ENCODE measurements at regions not wholly inside any gene's neighbourhood (a gene's known extent, or its start where the extent isn't known, plus 50 kb on each side); places are given as distances from the start of the nearest gene placed in this dataset.

DNA sequence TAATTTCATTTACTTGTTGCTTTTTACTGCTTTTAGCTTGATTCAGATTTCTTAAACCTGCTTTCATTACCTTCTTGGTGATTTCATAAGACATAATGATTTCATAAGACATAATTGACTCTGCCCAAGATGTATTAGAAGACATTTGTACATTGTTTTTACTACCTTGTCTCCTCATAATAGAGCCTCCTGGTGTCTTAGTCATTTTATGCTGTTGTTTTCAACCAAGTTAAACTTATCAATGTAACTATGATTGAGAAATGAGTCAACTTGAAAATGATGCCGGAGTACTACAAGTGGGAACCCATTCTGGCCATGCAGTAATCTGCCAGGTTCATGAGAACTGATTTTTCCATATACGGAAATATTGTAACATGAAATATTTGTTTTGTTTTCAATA is 573.6 kb downstream of the MMUT start:
- H3K4me1 ChIP-seq (ENCODE audit: insufficient read depth, low read length): no peaks in the 10 kb centered on the region
- no peak overlapping the region for H2AK5ac ChIP-seq (ENCODE audit: insufficient read length, low read length)
- H4K5ac ChIP-seq (ENCODE audit: insufficient read length, low read depth, low read length): no peak overlapping the region
- no peak overlapping the region for H3K9ac ChIP-seq (ENCODE audit: extremely low read depth, insufficient read length, low read length)
- H3K36me3 Mint-ChIP-seq (ENCODE audit: insufficient read depth in 1 of 3, low read depth in 3 of 3): peaks cover 0 to 6% (median 0%) of the 10 kb centered on the region in 3 experiments; a peak in 3 of 7 replicates
- no peak overlapping the region for H4K91ac ChIP-seq (ENCODE audit: insufficient read length, low read depth, low read length)
- H4K20me1 ChIP-seq (ENCODE audit: control insufficient read depth, insufficient read depth, insufficient read length): no peaks in the 10 kb centered on the region
- no peak overlapping the region for H3K56ac ChIP-seq (ENCODE audit: insufficient read length, low read depth, low read length)
- H2BK120ac ChIP-seq (ENCODE audit: low read depth, low read length, poor library complexity, severe bottlenecking): no peak overlapping the region
- H3K27ac Mint-ChIP-seq: no peak overlapping the region
- WGBS (ENCODE audit: extremely low coverage, insufficient read length, low lambda C conversion rate): no CpG with 5 or more reads among the region's 2 CpGs
- H3K4me1 Mint-ChIP-seq: peaks cover 0 to 2% of the 10 kb centered on the region in 2 experiments; a peak in 1 of 4 replicates
- H4K8ac ChIP-seq (replicated peaks; ENCODE audit: insufficient read length, low read depth, low read length): no peak overlapping the region
- H3K9me3 Mint-ChIP-seq: peaks cover 0 to 5% of the 10 kb centered on the region in 2 experiments; a peak in 2 of 5 replicates
- no peak overlapping the region for H3K27ac ChIP-seq (ENCODE audit: insufficient read length, low read depth, low read length)
- H3K14ac ChIP-seq (ENCODE audit: insufficient read depth, low read length): no peak overlapping the region
- H3T11ph ChIP-seq (ENCODE audit: low read length): no peak overlapping the region
- H3K27me3 ChIP-seq (ENCODE audit: insufficient read depth, low read length): no peaks in the 10 kb centered on the region
- no peaks in the 10 kb centered on the region for H3K27me3 Mint-ChIP-seq (ENCODE audit: low read depth)
- H3K4me3 Mint-ChIP-seq: no peak overlapping the region
- no peak overlapping the region for H3K4me2 ChIP-seq (ENCODE audit: insufficient read depth, insufficient read length, low read length)
- H2AFZ ChIP-seq (ENCODE audit: low read length): no peak overlapping the region
- H3K4ac ChIP-seq (ENCODE audit: low read depth, low read length): no peak overlapping the region
- no peak overlapping the region for H3K23ac ChIP-seq (ENCODE audit: insufficient read length, low read depth, low read length)
- no peak overlapping the region for H2BK12ac ChIP-seq (ENCODE audit: insufficient read length, low read depth, low read length)
- no peak for TF ChIP-seq CTCF (conservative IDR thresholded peaks at IDR 0.05)
- no peaks in the 10 kb centered on the region for H3K9me3 ChIP-seq (ENCODE audit: control insufficient read depth, low read depth, low read length)
- DNase-seq: no peak
- no peak overlapping the region for H2BK20ac ChIP-seq (ENCODE audit: low read depth, low read length, poor library complexity, severe bottlenecking)
- H3K18ac ChIP-seq (ENCODE audit: insufficient read length, low read depth, low read length): no peak overlapping the region
- H2BK15ac ChIP-seq (ENCODE audit: low read depth, low read length): no peak overlapping the region
- H2BK5ac ChIP-seq (ENCODE audit: insufficient read length, low read length): no peak overlapping the region
- H3K23me2 ChIP-seq (ENCODE audit: insufficient read length, low read depth, low read length, poor library complexity, severe bottlenecking): no peaks in the 10 kb centered on the region
- H3K79me2 ChIP-seq (ENCODE audit: insufficient read depth, low read length): no peaks in the 10 kb centered on the region
- H3K79me1 ChIP-seq (ENCODE audit: insufficient read depth, low read depth, low read length, poor library complexity, severe bottlenecking): no peaks in the 10 kb centered on the region

All from H9 (cell line).